G401 (cell line): ENCODE measurements at regions not wholly inside any gene's neighbourhood (a gene's known extent, or its start where the extent isn't known, plus 50 kb on each side); places are given as distances from the start of the nearest gene placed in this dataset.
"Not testable (repeated sequence)": the region's sequence is repeated elsewhere in the genome, so short reads cannot be mapped to it uniquely, and the experiment has no call there.

Experiments used
- DNase-seq: peaks from one replicate; pipeline ENCODE4 v3.0.0-alpha.2; 2015; ENCODE audit warnings: low spot score
- in situ Hi-C: cut with HindIII; loops from 2 replicates; pipeline ENCODE4 v1.10.0; 2016; ENCODE audit warnings: low sequenced_read_pairs, mixed read lengths

DNA sequence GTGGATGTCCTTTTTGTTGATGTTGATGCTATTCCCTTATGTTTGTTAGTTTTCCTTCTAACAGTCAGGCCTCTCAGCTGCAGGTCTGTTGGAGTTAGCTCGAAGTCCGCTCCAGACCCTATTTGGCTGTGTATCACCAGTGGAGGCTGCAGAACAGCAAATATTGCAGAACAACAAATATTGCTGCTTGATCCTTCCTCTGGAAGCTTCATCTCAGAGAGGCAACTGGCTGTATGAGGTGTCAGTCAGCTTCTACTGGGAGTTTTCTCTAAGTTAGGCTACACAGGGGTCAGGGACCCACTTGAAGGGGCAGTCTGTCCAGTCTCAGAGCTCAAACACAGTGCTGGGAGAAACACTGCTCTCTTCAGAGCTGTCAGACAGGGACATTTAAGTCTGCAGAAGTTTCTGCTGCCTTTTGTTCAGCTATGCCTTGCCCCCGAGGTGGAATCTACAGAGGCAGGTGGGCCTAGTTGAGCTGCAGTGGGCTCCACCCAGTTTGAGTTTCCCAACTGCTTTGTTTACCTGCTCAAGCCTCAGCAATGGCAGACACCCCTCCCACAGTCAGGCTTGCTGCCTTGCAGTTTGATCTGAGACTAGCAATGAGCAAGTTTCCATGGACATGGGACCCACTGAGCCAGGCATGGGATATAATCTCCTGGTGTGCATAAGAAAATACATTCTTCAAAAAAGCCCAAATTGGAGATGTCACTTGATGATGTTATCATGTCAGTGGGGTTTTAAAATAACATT, 99.5 kb downstream of the KDM5D start:
- in situ Hi-C loops, result no loop called here
- no peak for DNase-seq

DNA sequence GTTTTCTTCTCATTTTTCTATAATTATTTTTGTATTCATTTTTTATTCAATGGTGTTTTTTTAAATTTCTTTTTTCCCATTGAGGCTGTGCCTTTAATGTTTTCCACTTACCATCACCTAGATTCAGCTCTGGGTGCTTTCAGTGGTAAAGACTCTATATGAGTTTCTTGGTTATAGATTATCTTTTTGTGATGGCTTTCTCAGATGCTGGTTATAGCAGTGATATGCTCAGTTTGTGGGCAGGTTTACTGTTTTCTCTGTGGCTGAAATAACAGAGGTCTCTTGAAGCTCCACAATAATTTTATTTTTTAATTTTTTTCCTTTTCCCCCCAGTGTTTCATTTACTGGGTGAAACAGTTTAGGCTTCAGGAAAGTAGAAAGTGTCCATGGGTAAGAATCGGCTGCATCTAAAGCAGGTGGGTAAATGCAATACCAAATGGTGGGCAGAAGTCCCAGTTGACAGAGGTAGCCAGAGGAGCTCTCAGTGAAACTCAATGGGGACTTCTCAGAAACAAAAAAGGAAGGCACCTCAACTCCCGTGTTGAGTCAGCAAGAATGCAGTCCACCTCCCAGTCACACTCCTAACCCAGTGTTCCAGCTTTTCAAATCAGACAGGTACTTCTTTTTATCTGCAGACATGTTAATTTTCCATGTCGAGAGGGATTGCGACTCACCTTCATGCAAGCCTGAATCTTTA, 106.7 kb downstream of the KDM5D start:
- DNase-seq, result no peak
- in situ Hi-C loops, result no loop called here

DNA sequence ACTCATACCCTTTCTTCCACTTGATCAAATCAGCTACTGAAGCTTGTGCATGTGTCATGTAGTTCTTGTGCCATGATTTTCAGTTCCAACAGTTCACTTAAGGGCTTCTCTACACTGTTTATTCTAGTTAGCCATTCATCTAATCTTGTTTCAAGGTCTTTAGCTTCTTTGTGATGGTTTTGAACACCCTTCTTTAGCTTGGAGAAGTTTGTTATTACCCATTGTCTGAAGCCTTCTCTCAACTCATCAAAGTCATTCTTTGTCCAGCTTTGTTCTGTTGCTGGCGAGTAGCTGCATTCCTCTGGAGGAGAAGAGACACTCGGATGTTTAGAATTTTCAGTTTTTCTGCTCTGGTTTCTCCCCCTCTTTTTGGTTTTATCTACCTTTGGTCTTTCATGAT, 115.6 kb downstream of the KDM5D start:
- no peak for DNase-seq
- in situ Hi-C loops, result no loop called here

DNA sequence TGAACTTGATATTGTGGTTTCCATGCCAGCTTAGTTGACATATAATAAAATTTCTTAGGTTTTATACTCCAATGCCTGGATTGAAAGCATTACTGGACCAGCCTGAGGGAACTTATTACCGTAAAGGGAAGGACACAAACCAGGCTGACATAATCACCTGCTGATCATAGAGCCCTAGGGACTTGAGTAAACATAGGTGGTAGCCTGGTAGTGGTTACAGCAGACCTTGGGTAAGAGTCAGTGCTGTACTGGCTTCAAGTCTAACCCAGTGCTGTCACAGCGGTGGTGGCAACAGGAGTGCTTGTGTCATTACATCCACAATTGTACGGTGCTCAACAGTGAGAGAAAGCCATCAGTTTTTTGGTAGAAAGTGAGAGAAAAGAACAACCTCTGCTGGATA, 122.1 kb downstream of the KDM5D start:
- DNase-seq, result no peak
- in situ Hi-C loops, result no loop called here

DNA sequence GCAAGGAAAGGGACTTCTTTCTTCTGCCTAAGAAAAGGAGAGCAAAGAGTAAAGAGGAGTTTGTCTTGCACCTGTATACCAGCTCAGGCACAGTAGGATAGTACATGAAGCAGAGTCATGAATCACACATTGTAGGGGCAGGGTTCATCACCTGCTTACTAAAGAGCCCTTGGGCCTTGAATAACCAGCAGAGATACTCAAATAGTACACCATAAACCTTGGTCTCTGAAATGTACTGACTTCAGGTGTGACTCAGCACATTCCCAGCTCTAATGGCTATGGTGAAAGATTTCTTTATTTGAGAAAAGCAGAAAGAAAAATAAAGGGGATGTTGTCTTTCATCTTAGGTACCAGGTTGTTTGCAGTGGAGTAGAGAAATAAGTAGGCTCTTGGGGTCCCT, 122.8 kb downstream of the KDM5D start:
- in situ Hi-C loops, result no loop called here
- DNase-seq, result no peak

DNA sequence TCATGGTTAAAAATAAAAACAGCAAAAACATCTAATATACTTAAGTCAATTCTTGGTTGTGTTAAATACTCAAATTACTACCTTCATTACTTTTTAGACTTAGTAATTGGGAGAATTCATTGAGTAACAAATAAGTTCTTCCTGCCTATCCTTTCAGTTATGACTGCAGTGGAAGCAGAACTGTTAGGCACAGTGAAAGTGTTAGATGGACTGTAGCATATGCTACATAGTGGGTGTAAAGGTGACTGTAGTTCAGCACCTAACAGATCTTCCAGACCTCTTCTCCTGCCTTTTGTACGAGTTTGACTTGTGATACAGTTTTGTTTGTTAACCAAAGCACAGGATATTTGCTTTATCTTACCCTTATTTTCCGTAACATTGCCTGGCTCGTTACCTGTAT, 143.4 kb downstream of the KDM5D start:
- DNase-seq, result no peak
- in situ Hi-C loops, result no loop called here

DNA sequence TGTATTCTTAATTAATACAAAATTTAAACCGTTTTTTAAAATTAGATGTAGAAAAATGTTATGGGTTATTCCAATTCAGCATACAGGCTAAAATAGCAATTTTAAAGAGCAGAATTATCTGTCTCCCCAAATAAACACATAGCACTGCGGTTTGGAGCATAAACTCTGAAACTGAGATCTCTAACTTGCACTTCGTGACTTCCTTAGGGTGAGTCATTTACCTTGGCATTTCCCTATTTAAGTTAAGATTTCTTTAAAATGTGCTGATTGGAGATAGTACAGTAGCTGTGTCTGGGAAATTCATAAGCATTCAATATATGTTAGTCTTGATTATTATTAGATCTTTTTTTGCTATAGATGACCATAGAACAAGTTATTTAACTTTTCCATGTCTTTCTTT, 143.8 kb downstream of the KDM5D start:
- DNase-seq, result no peak
- in situ Hi-C loops, result no loop called here

DNA sequence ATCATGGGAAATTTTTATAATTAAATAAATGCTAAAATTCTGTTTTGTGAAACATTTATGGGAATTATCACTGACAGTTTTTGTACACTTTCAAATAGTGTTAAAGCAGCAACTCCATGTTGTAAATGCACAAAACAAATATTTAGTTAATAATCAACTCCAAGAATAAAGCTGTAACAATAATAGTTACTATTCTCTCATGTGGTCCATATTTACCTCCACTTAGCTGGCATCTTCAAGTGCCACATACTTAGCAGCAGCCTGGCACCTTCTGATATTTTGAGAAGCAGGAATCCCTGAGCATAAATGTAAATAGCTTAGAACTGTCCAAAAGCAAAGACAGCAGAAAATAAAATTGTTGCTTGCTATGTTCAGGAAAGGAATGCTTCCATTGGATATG, 154.3 kb downstream of the KDM5D start:
- no peak for DNase-seq
- in situ Hi-C loops, result no loop called here

DNA sequence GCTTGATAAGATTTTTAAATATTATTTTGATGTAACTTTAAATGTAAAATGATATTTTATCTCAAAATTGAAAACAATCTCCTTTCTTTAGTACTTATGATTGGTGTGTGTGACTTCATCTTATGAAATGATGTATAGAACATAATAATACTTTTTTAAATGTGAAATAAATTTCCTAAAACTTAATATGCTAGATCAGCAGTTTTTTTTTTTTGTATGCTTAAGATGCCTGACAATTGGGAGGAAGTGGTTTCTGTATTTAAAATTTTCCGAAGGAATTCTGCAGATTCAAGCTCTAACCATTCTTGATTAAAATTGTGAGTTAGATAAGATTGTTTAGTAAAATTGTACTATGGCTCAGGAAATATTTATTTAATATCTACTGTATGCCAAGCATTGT, 154.9 kb downstream of the KDM5D start:
- in situ Hi-C loops, result no loop called here
- DNase-seq, result no peak

DNA sequence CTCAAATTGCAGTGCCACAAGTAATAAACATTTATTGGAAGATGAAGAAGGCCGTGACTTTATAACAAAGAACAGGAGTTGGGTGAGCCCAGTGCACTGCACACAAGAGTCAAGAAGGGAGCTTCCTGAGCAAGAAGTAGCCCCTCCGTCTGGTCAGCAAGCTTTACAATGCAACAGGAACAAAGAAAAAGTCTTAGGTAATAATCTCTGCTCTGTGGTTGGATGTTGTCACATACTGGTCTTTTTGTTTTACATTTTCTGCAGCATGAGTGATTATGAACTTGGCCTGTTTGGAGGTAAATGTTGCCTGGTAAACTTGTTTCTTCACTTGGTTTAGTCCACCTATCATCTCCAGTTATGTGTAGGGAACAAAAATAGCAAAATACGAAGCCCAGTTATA, 157.2 kb downstream of the KDM5D start:
- no peak for DNase-seq
- in situ Hi-C loops, result no loop called here

DNA sequence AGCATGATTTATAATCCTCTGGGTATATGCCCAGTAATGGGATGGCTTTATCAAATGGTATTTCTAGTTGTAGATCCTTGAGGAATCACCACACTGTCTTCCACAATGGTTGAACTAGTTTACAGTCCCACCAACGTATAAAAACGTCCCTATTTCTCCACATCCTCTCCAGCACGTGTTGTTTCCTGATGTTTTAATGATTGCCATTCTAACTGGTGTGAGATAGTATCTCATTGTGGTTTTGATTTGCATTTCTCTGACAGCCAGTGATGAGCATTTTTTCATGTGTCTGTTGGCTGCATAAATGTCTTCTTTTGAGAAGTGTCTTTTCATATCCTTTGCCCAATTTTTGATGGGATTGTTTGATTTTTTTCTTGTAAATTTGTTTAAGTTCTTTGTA, 163.5 kb downstream of the KDM5D start:
- DNase-seq, in situ Hi-C loops: not testable (repeated sequence)

DNA sequence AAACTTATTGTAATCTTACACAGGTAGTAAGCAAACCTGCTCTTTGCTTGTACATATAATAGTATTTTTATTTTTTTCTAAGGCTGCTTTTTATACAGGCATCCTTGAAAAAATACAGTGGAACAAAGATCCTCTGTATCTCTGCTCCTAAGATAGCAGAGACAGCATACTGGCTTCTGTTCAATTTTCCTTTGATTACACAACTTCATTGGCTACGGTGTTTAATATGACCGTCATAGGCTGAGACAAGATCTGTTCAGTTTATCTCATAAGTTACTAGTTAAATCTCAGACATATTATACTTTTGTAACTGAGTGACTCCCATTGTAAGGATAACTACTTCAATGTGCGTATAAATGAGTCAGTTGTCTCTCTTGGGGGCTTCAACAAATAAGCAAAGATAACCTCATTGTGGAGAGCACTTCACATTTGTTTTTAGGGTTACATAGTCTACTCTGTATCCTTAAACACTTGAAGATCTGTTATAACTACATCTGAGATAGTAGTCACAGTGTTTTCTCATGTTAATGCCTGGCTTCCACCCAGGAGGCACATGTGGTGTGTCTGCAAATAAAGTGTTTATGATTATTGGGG, 166.1 kb downstream of the KDM5D start:
- in situ Hi-C loops, result no loop called here
- no peak for DNase-seq

DNA sequence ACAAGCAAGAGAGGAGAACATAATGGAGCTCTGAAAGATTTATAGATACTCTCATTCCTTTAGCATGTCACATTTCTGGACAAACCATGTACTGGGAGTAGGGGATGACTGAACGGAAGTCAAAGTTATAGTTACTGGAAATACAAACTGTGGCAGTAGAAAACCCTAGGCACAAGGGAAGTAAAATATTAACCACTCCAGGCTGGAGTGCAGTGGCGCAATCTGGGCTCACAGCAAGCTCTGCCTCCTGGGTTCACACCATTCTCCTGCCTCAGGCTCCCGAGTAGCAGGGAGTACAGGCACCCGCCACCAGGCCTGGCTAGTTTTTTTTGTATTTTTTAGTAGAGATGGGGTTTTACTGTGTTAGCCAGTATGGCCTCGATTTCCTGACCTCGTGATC, 167.3 kb downstream of the KDM5D start:
- no peak for DNase-seq
- in situ Hi-C loops, result no loop called here

DNA sequence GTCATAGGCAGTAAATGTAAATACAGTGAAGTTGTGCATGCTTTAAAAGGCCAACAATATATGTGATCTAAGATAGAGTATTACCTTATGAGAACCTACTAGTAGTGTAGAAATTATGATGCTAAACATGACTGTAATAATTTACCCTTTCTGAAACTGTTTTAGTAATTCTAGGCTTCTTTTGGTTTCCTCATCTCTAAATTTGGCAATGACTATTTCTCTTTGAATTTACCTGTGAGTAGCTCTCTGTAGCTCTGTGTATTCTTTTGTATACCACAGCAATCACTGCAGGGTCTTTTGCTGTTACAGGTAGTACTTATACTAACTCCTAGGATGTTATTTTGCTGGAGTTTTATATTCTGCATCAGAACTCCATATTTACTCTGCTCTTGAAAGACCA, 169.6 kb downstream of the KDM5D start:
- no peak for DNase-seq
- in situ Hi-C loops, result no loop called here

DNA sequence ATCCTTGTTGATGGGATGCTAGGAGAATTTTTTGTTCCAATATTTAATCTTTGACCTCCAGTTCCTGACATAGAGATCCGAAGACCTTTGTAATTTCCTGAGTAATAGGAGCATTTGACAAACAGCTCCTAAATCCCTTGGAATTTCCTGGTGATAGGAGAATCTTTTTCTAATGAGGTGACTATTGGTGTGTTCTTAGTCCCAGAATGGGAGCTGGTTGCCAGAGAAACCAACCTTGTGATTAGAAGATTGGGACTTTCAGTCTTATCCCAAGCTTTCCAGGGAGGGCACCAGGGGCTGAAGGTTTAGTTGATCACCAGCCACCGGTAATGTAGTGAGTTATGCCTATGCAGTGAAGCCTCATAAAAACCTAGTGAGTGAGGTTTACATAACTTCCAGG, 170.9 kb downstream of the KDM5D start:
- no peak for DNase-seq
- in situ Hi-C loops, result no loop called here

DNA sequence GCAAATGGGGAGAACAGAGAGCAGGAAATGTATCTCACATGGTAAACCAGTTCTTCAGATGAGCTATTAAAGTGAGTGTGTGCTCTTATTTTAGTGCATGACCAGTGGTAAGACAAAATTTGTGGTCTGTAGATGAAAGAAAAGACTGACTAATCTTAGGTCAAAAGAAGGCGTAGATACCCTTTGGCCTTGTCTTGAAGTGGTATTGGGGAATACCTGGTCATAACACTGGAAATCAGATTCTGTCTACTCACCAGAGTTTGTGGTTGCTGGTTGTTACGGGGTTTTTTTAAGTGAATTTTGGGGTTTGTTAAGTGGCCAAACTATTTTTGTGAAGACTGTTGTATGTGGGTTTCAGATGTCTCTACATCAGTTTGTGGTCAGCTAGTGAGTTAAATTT, 173.5 kb downstream of the KDM5D start:
- no peak for DNase-seq
- in situ Hi-C loops, result no loop called here

DNA sequence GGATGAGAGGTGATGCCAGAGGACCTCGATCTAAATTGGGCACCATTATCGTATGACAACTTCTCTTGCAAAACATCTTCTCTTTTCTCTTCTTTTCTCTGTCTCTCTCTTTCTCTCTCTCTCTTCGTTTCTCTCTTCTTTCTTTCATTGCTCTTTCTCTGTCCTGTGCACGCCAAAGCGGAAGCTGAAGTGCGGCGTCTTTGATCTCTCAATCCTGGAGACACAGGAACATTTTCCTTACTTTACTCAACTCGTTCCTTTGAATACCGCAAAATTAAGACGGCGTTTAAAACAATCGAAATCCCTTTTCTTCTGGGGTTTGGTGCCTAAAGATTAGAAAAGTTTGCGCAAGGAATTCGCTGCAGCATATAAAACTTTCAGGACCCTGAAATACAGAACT, 176.6 kb downstream of the KDM5D start:
- DNase-seq, result no peak
- in situ Hi-C loops, result no loop called here

DNA sequence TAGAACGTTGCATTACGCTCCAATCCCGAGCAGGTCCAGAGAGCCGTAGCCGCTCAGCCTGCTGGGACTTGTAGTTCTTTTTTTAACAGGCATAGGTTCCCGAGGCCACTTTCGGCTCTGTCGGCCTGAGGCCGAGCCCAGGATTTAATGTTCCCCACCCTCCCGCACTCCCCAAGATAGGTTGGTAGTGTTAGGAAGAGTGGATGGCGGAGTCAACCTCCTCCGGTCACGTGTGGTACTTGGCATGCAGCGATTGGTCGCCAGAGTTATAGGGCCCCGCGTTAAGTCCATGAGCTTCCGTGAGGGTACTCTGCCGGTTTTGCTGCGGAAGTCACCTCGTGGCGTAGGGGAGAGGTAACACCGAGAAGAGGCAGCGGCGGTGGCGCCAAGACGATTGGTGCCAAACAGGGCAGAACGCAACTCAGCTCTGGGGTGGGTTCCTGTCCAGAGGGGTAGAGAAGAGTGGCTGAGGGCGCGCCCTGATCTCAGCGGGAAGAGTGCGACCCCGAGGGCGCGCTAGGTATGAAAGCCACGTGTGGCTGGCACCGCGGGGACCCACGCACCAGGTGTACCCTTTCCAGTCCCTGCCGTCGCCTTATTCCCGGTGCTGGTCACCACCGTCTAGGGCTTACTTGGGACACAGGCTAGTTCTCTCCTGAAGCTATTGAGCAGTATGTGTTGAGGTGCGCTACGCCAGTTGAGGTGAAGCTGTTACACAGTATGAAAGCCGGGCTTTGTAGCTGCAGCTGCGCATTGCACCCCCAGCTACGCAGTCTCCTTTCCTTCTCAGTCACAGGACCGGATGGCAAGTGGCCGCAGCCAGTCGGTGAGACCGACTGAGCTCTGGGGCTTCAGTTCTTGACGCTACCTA, 177.2 kb downstream of the KDM5D start:
- DNase-seq, result peak; percentile 97
- in situ Hi-C loops, result no loop called here

DNA sequence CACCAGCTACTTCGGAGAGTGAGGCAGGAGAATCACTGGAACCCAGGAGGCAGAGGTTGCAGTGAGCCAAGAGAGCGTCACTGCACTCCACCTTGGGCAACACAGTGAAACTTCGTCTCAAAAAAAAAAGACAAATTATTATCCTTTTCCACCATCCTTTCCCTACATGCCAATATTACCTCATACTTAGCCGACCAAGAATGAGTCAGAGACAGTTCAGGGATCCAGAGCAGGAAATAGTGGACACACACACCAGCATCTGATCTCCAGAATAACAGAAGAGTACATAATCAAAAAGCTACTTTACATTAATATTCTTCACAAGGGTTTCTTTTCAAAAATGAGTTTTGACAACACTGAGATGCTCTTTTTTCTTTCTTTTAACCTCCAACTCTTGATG, 185.4 kb downstream of the KDM5D start:
- in situ Hi-C loops, result no loop called here
- no peak for DNase-seq
